Panc1 (cell line): ENCODE measurements at regions not wholly inside any gene's neighbourhood (a gene's known extent, or its start where the extent isn't known, plus 50 kb on each side); places are given as distances from the start of the nearest gene placed in this dataset.
A peak's percentile ranks its signal among the peaks of the same experiment; 100 is the strongest.

Source experiments
- ATAC-seq: fragments of 200-7000 bp; cut with Tn5 transposase; 2 replicates; pipeline ENCODE4 v1.9.1; 2020; ENCODE audit warnings: mild to moderate bottlenecking, moderate library complexity
- BruUV-seq: library from RNA; stranded (reverse); fragments of 400-500 nt; replicated peaks from 2 replicates; lab custom pipeline; 2021; lab: Mats Ljungman, UMichigan
- CTCF ChIA-PET: fragments of 300-600 bp; sonication (Branson Sonifier 250); formaldehyde crosslinking; loops from one replicate; lab custom pipeline; 2022; ENCODE audit warnings: antibody characterized with exemption; lab: Charles Lee
- POLR2A ChIA-PET: fragments of 300-600 bp; sonication (Branson Sonifier 250); formaldehyde crosslinking; loops from one replicate; lab custom pipeline; 2022; ENCODE audit warnings: antibody characterized with exemption; lab: Charles Lee
- DNase-seq: peaks from one replicate; pipeline ENCODE4 v3.0.0-alpha.2; 2010; ENCODE audit warnings: low read depth, low spot score
- H3K27ac ChIP-seq: 2 replicates; pipeline ENCODE4 v1.5.1; 2011; ENCODE audit warnings: mild to moderate bottlenecking, low read length, inconsistent platforms
- H3K27me3 ChIP-seq: fragments of 200-500 bp; sonication (Bioruptor generic); 2 replicates; pipeline ENCODE4 v1.6.0; 2014; ENCODE audit warnings: low read length, inconsistent platforms; ENCODE audit not compliant: control insufficient read depth, insufficient read depth
- H3K36me3 ChIP-seq: fragments of 200-500 bp; sonication (Bioruptor generic); 2 replicates; pipeline ENCODE4 v1.5.1; 2014; ENCODE audit warnings: inconsistent platforms, mild to moderate bottlenecking, low read length, moderate library complexity; ENCODE audit not compliant: control insufficient read depth, insufficient read depth
- H3K4me1 ChIP-seq: 2 replicates; pipeline ENCODE4 v1.5.1; 2011; ENCODE audit warnings: inconsistent platforms, mild to moderate bottlenecking, low read length, moderate library complexity; ENCODE audit not compliant: control insufficient read depth, insufficient read depth
- H3K4me3 ChIP-seq, 2 experiments: 2 replicates each; pipeline ENCODE4 v1.5.1; 2011 to 2012; ENCODE audit warnings: low read depth in 2 of 2, low read length in 2 of 2, mild to moderate bottlenecking in 2 of 2, inconsistent platforms in 1 of 2, moderate library complexity in 1 of 2
- H3K9me3 ChIP-seq: fragments of 200-500 bp; sonication (Bioruptor generic); 2 replicates; pipeline ENCODE4 v1.5.1; 2014; ENCODE audit warnings: low read depth, mild to moderate bottlenecking, inconsistent platforms, low read length, moderate library complexity; ENCODE audit not compliant: control insufficient read depth, insufficient read depth
- POLR2AphosphoS5 ChIP-seq: IDR thresholded peaks from 2 replicates; pipeline ENCODE4 v1.6.1; 2012; ENCODE audit warnings: mild to moderate bottlenecking, low read depth, low read length, moderate library complexity
- SIN3A ChIP-seq: IDR thresholded peaks from 2 replicates; pipeline ENCODE4 v1.6.1; 2012; ENCODE audit warnings: low read depth, mild to moderate bottlenecking, low read length, moderate library complexity, borderline replicate concordance; ENCODE audit not compliant: insufficient read depth
- TCF7L2 ChIP-seq: IDR thresholded peaks from 2 replicates; pipeline ENCODE4 v1.6.1; 2011; ENCODE audit warnings: mild to moderate bottlenecking, low read depth, low read length, inconsistent platforms
- in situ Hi-C: cut with HindIII; loops from 2 replicates; pipeline ENCODE4 v1.10.0; 2016; ENCODE audit warnings: low sequenced_read_pairs, low pct_unique_long_range_greater_than_20kb
- intact Hi-C: fragments of 100-400 bp; cut with micrococcal nuclease; formaldehyde crosslinking; loops from one replicate; pipeline ENCODE4 v1.10.0; 2022; ENCODE audit not compliant: unreplicated experiment
- TF ChIP-seq, protein P1 (sequence below): fragments of 450-650 bp; IDR thresholded peaks from 2 replicates; pipeline ENCODE4 v1.5.1; 2017; ENCODE audit warnings: mild to moderate bottlenecking
- TF ChIP-seq, protein P2 (sequence below), 2 experiments: IDR thresholded peaks; 2 replicates each; pipeline ENCODE4 v1.6.1; 2011 to 2012; ENCODE audit warnings: low read depth in 2 of 2, control low read depth in 1 of 2, low read length in 1 of 2, mild to moderate bottlenecking in 1 of 2, moderate library complexity in 1 of 2; ENCODE audit not compliant: insufficient read depth in 1 of 2

DNA sequence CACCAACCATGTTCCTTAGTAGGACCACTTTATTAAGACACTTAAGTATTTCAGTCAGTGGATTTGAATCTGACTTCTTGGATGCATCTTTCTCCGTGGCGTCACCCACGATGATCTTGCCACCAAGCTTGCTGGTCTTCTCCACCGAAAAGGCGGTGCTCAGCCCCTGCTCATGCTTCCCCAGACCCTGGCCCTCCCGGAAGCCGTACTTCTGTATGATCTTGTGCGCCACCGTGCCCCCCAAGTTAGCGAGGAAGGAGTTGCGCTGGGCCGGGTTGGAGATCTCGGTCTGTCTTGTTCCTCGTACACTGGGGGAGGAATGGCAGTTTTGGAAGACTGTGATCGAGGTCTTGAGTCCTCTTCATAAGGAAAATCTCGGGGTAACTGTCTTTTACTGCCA lies 213.4 kb upstream of the NANOGP8 start:
- Histone ChIP-seq H3K27ac (no peak overlapping the region), H3K9me3 (no peaks in the 10 kb centered on the region), H3K36me3 (no peaks in the 10 kb centered on the region), H3K4me3 (no peak overlapping the region), H3K4me1 (no peaks in the 10 kb centered on the region), H3K27me3 (no peaks in the 10 kb centered on the region)
- intact Hi-C loops (no loop called here), in situ Hi-C loops (no loop called here)
- DNase-seq = no peak
- ATAC-seq = no peak
- BruUV-seq = no TSS peak
- CTCF ChIA-PET = no interaction called here
- POLR2A ChIA-PET = interaction anchor here (0.6 kb wide), 1 partner anchor 192 kb away, joined by 3 read pairs; no protein-coding TSS in a partner anchor
- TF ChIP-seq TCF7L2 (no peak), POLR2AphosphoS5 (no peak), SIN3A (no peak)
- TF ChIP-seq, protein P1, sequence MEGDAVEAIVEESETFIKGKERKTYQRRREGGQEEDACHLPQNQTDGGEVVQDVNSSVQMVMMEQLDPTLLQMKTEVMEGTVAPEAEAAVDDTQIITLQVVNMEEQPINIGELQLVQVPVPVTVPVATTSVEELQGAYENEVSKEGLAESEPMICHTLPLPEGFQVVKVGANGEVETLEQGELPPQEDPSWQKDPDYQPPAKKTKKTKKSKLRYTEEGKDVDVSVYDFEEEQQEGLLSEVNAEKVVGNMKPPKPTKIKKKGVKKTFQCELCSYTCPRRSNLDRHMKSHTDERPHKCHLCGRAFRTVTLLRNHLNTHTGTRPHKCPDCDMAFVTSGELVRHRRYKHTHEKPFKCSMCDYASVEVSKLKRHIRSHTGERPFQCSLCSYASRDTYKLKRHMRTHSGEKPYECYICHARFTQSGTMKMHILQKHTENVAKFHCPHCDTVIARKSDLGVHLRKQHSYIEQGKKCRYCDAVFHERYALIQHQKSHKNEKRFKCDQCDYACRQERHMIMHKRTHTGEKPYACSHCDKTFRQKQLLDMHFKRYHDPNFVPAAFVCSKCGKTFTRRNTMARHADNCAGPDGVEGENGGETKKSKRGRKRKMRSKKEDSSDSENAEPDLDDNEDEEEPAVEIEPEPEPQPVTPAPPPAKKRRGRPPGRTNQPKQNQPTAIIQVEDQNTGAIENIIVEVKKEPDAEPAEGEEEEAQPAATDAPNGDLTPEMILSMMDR = no peak
- TF ChIP-seq, protein P2, sequence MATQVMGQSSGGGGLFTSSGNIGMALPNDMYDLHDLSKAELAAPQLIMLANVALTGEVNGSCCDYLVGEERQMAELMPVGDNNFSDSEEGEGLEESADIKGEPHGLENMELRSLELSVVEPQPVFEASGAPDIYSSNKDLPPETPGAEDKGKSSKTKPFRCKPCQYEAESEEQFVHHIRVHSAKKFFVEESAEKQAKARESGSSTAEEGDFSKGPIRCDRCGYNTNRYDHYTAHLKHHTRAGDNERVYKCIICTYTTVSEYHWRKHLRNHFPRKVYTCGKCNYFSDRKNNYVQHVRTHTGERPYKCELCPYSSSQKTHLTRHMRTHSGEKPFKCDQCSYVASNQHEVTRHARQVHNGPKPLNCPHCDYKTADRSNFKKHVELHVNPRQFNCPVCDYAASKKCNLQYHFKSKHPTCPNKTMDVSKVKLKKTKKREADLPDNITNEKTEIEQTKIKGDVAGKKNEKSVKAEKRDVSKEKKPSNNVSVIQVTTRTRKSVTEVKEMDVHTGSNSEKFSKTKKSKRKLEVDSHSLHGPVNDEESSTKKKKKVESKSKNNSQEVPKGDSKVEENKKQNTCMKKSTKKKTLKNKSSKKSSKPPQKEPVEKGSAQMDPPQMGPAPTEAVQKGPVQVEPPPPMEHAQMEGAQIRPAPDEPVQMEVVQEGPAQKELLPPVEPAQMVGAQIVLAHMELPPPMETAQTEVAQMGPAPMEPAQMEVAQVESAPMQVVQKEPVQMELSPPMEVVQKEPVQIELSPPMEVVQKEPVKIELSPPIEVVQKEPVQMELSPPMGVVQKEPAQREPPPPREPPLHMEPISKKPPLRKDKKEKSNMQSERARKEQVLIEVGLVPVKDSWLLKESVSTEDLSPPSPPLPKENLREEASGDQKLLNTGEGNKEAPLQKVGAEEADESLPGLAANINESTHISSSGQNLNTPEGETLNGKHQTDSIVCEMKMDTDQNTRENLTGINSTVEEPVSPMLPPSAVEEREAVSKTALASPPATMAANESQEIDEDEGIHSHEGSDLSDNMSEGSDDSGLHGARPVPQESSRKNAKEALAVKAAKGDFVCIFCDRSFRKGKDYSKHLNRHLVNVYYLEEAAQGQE (IDR thresholded peaks at IDR 0.05; ENCODE audit: insufficient read depth in 1 of 2, low read depth in 2 of 2, low read length in 1 of 2) = no peak

DNA sequence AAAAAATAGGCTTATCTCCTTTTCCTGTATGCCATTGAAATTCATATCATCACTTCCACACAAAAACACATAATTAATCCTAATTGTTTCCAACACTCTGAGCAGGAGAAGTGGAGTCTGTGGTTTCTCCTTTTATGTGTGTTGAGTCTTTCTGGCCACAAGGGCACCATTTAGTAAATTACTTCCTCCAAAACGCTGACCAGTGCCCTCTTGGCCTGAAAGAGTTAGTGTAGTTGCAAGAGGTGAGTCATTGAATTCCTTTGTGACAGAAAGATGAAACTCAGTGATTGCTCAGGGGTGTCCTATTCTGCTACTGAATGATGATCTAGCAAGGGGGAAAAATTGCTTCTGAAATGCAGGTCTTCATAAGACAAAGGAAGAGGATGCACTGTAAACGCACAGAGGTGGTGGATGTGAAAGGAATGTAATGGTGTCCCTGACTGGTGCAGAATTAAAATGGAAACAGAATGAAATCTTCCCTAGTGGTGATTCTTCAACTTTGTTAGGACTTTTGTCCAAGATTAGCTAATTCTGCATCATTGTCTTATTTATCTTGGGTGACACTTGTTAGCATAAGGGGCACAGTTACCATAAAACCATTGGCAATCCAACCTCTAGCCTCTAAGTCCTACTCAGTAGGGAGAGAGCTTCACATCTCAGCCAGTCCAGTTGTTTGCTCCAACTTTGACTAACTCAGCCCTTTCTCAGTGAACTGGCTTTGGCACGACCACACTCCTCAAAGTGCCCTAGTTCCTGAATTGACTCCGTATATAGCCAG lies 208.4 kb upstream of the NANOGP8 start:
- no TSS peak for BruUV-seq
- Histone ChIP-seq H3K4me1 (no peaks in the 10 kb centered on the region), H3K4me3 (no peak overlapping the region), H3K27ac (no peak overlapping the region), H3K36me3 (no peaks in the 10 kb centered on the region), H3K27me3 (no peaks in the 10 kb centered on the region), H3K9me3 (no peaks in the 10 kb centered on the region)
- DNase-seq = no peak
- intact Hi-C loops (no loop called here), in situ Hi-C loops (no loop called here)
- TF ChIP-seq POLR2AphosphoS5 (no peak), TCF7L2 (no peak), SIN3A (no peak)
- TF ChIP-seq, protein P1 = peak; percentile 9; the same call in 1 of the 2 replicates
- POLR2A ChIA-PET = no interaction called here
- CTCF ChIA-PET = interaction anchor here (0.6 to 1.1 kb wide), 2 partner anchors 151 to 324 kb away, joined by 3 read pairs; no protein-coding TSS in a partner anchor
- no peak for ATAC-seq
